Stimulated activated CD4-positive, alpha-beta T cell treated with anti-CD3 and anti-CD28 coated beads, Interleukin-4, amount 100 ng/mL, for 1 hour (primary cell): ENCODE measurements at regions not wholly inside any gene's neighbourhood (a gene's known extent, or its start where the extent isn't known, plus 50 kb on each side); places are given as distances from the start of the nearest gene placed in this dataset.

Experiments
- DNase-seq: peaks from one replicate; pipeline ENCODE4 v3.0.0-alpha.2; 2020

GRCh38 chr6:169972101-169972651 is 220.8 kb downstream of the ERMARD start:
- no peak for DNase-seq

GRCh38 chr6:169971081-169971861 is 219.8 kb downstream of the ERMARD start:
- no peak for DNase-seq

GRCh38 chr6:169970306-169970988 is 219.0 kb downstream of the ERMARD start:
- DNase-seq, result no peak

GRCh38 chr6:169969372-169970099 is 218.1 kb downstream of the ERMARD start:
- DNase-seq, result no peak

- no peak for DNase-seq
These were observed 217.3 kb downstream of the ERMARD start for GRCh38 chr6:169968541-169969270.

GRCh38 chr6:169967687-169968086 is 216.3 kb downstream of the ERMARD start:
- DNase-seq, result no peak

- no peak for DNase-seq
These were observed 215.1 kb downstream of the ERMARD start for GRCh38 chr6:169966312-169967181.

- no peak for DNase-seq
These were observed 214.4 kb downstream of the ERMARD start for GRCh38 chr6:169965657-169966311.

- DNase-seq, result no peak
These were observed 213.8 kb downstream of the ERMARD start for GRCh38 chr6:169965239-169965638.

- no peak for DNase-seq
These were observed 213.2 kb downstream of the ERMARD start for GRCh38 chr6:169964486-169965180.

GRCh38 chr6:169963581-169964297 is 212.3 kb downstream of the ERMARD start:
- DNase-seq, result no peak

GRCh38 chr6:169962604-169963469 is 211.4 kb downstream of the ERMARD start:
- no peak for DNase-seq

- peak; percentile 38 for DNase-seq
These were observed 210.5 kb downstream of the ERMARD start for GRCh38 chr6:169961772-169962561.

- DNase-seq, result no peak
These were observed 209.6 kb downstream of the ERMARD start for GRCh38 chr6:169960886-169961611.

GRCh38 chr6:169960521-169960885 is 209.1 kb downstream of the ERMARD start:
- no peak for DNase-seq

- no peak for DNase-seq
These were observed 208.6 kb downstream of the ERMARD start for GRCh38 chr6:169960003-169960344.
